ENCODE measurements at regions not wholly inside any gene's neighbourhood (a gene's known extent, or its start where the extent isn't known, plus 50 kb on each side); places are given as distances from the start of the nearest gene placed in this dataset.

DNA sequence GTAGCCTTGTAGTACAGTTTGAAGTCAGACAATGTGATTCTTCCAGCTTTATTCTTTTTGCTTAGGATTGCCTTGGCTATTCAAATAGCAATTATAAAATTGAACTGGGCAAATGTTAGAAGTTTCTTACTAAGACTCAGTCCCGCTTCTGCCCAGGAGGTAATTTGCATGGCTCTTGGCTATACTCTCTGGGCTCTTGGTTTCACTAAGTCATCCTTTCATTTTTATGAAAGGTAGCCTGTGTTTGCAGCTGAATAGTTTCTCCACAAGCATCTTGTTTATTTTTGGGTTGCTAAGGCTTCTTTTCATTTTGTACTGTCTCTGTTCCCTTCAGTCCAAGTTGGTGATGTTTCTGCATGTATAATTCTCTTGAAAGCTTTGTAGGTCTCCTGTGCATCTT is 340.6 kb downstream of the SH2D4B start:
- Histone ChIP-seq H3K4me1 (no peaks in the 10 kb centered on the region), H3K27me3 (peaks cover 0 to 4% (median 0%) of the 10 kb centered on the region in 9 donors), H3K27ac (no peak overlapping the region), H3K9me3 (peaks cover 0 to 12% (median 0%) of the 10 kb centered on the region in 12 donors), H3K4me3 (no peak overlapping the region), H3K36me3 (no peaks in the 10 kb centered on the region)
- DNase-seq (no peak), ATAC-seq (no peak)
- TF ChIP-seq, protein P1, sequence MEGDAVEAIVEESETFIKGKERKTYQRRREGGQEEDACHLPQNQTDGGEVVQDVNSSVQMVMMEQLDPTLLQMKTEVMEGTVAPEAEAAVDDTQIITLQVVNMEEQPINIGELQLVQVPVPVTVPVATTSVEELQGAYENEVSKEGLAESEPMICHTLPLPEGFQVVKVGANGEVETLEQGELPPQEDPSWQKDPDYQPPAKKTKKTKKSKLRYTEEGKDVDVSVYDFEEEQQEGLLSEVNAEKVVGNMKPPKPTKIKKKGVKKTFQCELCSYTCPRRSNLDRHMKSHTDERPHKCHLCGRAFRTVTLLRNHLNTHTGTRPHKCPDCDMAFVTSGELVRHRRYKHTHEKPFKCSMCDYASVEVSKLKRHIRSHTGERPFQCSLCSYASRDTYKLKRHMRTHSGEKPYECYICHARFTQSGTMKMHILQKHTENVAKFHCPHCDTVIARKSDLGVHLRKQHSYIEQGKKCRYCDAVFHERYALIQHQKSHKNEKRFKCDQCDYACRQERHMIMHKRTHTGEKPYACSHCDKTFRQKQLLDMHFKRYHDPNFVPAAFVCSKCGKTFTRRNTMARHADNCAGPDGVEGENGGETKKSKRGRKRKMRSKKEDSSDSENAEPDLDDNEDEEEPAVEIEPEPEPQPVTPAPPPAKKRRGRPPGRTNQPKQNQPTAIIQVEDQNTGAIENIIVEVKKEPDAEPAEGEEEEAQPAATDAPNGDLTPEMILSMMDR (IDR thresholded peaks at IDR 0.05) = no peak
- TF ChIP-seq POLR2A (IDR thresholded peaks at IDR 0.05) = no peak
- WGBS, 4 donors = 85 to 96% (median 90%) methylated on average over 1 of the region's 1 CpG
- intact Hi-C loops (cut with DNase I) = no loop called here

DNA sequence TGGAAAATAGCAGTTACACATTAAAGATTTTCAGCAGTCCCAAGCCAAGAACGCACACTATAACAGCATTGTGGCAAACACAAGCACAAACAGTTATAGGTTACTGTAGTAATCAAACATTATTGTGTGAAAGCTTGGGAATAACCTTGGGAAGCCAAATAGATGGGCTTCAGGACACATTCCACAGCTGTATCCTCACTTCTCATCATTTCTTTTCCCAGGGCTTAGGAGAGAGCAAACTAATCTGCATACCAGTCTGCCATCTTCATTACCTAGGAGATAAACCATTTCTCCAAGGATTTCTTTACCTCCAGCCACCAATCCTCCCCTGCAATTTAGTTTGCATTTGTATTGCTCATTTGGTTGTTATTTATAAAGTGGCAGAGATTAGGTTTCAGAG is 352.4 kb downstream of the SH2D4B start:
- no peak for TF ChIP-seq POLR2A (IDR thresholded peaks at IDR 0.05)
- TF ChIP-seq, protein P1 (IDR thresholded peaks at IDR 0.05) = no peak
- ATAC-seq = no peak
- Histone ChIP-seq H3K4me1 (no peaks in the 10 kb centered on the region), H3K4me3 (no peak overlapping the region), H3K27me3 (peaks cover 0 to 4% (median 0%) of the 10 kb centered on the region in 9 donors), H3K9me3 (no peaks in the 10 kb centered on the region), H3K27ac (no peak overlapping the region), H3K36me3 (no peaks in the 10 kb centered on the region)
- no peak for DNase-seq
- 75 to 86% (median 83%) methylated on average over 1 of the region's 1 CpG for WGBS, 4 donors
- intact Hi-C loops (cut with DNase I) = no loop called here

GRCh38 chr10:80893256-80893655 is 355.6 kb downstream of the SH2D4B start:
- TF ChIP-seq POLR2A (IDR thresholded peaks at IDR 0.05) = no peak
- TF ChIP-seq, protein P1 (IDR thresholded peaks at IDR 0.05) = no peak
- Histone ChIP-seq H3K4me3 (no peak overlapping the region), H3K4me1 (no peaks in the 10 kb centered on the region), H3K27ac (no peak overlapping the region), H3K9me3 (no peaks in the 10 kb centered on the region), H3K36me3 (no peaks in the 10 kb centered on the region), H3K27me3 (peaks cover 0 to 8% (median 0%) of the 10 kb centered on the region in 9 donors)
- 89 to 92% (median 91%) methylated on average over 5 of the region's 5 CpGs for WGBS, 4 donors
- DNase-seq (no peak), ATAC-seq (no peak)
- intact Hi-C loops (cut with DNase I) = no loop called here

GRCh38 chr10:80894311-80894791 is 356.6 kb downstream of the SH2D4B start:
- no peak for ATAC-seq
- intact Hi-C loops (cut with DNase I) = no loop called here
- Histone ChIP-seq H3K27ac (no peak overlapping the region), H3K36me3 (no peaks in the 10 kb centered on the region), H3K27me3 (peaks cover 0 to 8% (median 0%) of the 10 kb centered on the region in 9 donors), H3K4me1 (no peaks in the 10 kb centered on the region), H3K9me3 (no peaks in the 10 kb centered on the region), H3K4me3 (no peak overlapping the region)
- no peak for DNase-seq
- WGBS, 4 donors = 37 to 52% (median 42%) methylated on average over 3 of the region's 3 CpGs
- TF ChIP-seq, protein P1 (IDR thresholded peaks at IDR 0.05) = no peak
- no peak for TF ChIP-seq POLR2A (IDR thresholded peaks at IDR 0.05)
